Ureter (tissue), 1 donor: ENCODE measurements at regions not wholly inside any gene's neighbourhood (a gene's known extent, or its start where the extent isn't known, plus 50 kb on each side); places are given as distances from the start of the nearest gene placed in this dataset.

ENCODE experiments used
- DNase-seq: peaks from one replicate; pipeline ENCODE4 v3.0.0-alpha.2; 2020; ENCODE audit warnings: low spot score
- donor health status: DM: yes; HTN: yes; CAD: no.

DNA sequence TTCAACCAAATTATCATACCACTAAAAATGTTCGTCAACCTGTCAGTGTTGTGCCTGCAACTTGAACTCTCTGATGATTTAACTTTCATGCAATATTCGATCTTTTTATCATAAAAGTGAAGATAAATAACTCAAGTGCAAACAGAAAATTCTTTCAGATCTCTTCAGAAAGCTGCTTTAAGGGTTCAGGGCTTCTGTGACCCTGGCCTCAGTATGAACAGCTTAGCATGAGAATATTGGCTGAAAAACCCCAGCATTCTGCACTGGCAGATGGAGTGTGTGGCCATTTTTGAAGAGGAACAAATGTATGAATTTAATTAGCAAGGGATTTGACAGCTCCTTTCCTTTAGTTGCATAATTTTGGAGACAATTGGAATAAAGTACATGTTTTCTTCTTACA lies 851.4 kb upstream of the SOX11 start:
- DNase-seq, result no peak

GRCh38 chr2:4844881-4845280 lies 847.3 kb upstream of the SOX11 start:
- DNase-seq, result no peak

DNA sequence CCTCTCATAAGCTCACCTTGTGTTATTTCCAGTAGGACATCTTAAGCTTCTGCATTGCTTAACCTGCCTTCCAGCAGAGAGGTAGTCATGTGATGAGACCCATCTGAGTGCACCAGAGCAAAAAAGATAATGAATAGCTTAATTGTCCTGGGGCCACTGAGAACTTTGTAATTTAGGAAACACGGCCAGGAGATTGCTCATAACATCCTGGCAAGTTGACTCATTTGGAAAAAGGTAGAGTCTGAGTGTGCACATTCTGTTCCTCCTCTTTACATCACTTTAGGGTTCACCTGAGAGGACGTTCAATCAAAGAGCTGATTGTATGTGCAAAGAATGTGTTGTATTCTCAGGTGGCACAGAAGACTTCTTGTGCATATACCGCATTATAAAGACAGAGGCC lies 830.2 kb upstream of the SOX11 start:
- no peak for DNase-seq

- DNase-seq, result no peak
Measured at GRCh38 chr2:4866198-4866597, 826.0 kb upstream of the SOX11 start.

GRCh38 chr2:4868466-4868865 lies 823.7 kb upstream of the SOX11 start:
- DNase-seq, result no peak

DNA sequence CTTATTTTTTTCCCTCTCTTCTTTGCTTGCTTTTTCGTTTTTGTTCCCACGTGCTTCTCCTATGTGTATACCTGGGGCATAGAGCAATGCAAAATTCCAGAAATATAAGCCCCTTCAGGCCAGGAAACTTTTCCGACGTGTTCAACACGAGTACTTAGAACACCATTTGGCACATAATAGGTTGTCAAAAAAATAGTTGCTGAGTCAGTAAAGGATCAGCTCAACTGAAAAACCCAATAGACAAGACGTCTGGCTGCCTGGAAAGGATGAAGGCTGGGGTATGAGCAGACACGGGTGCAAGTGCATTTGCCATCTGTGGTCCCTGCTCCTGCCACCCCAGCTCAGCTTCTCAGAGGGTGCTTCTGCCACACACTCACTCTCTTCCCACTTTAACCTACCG lies 823.0 kb upstream of the SOX11 start:
- no peak for DNase-seq

DNA sequence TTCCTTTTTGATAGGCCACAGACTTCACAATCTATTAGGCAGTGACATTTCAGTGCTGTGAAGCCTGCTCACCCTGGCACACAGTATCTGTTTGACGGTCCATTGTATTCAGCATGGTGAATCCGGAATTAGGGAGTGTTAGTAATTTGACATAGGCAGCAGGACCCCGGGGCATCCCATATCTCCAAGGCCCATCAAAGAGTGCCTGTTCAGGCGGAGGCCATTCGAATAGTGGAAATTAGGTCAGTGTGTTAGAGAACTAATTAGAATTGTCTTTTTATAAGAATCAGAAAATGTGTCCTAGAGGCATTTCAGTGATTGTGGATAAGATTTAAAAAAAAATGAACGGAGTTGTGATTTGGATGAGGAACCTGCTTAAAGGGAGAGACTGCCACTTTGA lies 818.8 kb upstream of the SOX11 start:
- no peak for DNase-seq

GRCh38 chr2:4873876-4874593 lies 818.1 kb upstream of the SOX11 start:
- no peak for DNase-seq

- no peak for DNase-seq
Measured at GRCh38 chr2:4882421-4882820, 809.8 kb upstream of the SOX11 start.

DNA sequence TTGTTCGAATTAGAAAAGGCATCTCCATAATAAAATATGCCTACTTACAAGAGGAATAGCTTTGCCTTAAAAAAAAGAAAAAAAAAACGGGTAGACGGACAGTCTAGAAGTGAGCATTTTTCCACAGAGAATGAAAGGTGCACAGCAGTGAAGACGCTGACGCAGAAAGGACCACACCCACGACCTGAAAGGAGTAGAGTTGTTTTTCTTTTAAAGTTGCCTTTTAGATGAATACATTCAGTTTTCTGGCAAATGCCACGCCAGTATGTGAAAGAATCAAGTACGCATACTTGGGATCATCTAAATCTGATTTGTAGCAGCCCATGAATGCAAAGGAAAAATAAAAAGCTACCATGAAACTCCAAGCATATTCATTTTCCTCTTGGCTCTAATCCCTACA lies 809.2 kb upstream of the SOX11 start:
- DNase-seq, result no peak

DNA sequence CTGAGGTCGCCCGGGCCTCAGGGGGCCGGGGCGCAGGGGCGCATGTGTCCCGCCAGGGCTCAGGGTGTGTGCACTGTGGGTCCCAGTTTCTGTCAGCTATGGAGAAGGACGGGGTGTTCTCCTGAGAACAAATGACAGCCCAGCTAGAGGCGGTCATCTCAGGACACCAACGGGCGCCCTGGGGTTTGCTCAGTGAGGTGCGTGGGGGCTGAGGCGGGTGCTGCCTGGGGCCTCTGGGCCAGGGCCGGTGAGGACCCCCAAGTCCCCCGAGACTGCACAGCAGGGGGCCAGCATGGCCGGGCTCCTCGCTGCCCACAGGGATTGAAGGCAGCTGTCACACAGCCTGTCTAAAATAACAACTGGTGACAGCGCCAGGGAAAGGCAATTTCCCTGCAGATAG lies 808.8 kb upstream of the SOX11 start:
- no peak for DNase-seq

DNA sequence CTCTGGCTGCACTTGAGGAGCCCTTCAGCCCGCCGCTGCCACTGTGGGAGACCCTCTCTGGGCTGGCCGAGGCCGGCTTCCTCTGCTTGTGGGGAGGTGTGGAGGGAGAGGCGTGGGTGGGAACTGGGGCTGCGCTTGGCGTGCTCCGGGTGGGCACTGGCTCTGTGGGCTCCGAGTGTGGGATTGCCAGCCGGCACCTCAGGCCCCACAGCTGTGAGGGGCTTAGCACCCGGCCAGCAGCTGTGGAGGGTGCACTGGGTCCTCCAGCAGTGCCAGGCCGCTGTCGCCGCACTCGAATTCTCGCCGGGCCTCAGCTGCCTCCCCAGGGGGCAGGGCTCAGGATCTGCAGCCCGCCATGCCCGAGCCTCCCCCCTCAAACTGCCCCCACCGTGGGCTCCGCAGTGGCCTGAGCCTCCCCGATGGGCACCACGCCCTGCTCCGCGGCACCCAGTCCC lies 808.0 kb upstream of the SOX11 start:
- DNase-seq, result no peak

DNA sequence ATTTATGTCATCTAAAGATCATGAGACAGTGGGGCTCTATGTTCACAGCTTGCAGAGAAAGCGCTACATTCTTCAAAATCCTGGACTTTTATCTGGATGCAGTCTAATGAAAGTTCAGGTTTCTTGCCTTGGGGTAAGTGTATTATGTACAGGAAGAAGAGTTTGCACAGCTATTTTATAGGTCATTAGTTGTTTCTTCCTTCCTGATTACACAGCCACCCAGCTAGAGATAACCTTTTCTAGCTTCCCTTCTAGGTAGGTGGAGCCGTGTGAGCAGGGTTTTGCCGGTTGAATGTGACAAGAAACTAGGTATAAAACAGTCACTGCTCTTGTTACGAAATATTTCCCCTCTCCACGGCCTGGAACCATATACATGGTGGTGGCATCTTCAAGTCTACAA lies 800.8 kb upstream of the SOX11 start:
- no peak for DNase-seq

GRCh38 chr2:4895371-4895770 lies 796.8 kb upstream of the SOX11 start:
- DNase-seq, result no peak

GRCh38 chr2:4898706-4899105 lies 793.5 kb upstream of the SOX11 start:
- no peak for DNase-seq

DNA sequence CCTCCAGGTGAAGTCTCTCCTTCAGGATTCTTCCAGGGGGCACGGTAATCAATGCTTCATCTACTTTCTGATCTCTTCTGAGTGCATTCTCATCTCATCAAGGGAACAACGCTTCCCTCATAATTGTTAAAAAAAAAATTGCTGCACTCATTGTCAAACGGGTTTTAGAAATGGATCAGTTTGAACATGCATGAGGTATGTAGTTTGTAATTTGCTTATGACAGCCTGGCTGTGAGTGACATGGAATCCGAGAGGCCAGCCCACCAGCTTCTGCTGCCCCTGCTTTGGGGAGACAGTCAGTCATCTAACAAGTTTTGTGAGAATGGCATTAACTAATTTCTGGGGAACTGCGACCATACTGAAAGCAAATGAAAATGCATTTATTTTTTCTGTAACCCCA lies 791.9 kb upstream of the SOX11 start:
- DNase-seq, result no peak

- DNase-seq, result no peak
Measured at GRCh38 chr2:4900861-4901770, 791.1 kb upstream of the SOX11 start.

DNA sequence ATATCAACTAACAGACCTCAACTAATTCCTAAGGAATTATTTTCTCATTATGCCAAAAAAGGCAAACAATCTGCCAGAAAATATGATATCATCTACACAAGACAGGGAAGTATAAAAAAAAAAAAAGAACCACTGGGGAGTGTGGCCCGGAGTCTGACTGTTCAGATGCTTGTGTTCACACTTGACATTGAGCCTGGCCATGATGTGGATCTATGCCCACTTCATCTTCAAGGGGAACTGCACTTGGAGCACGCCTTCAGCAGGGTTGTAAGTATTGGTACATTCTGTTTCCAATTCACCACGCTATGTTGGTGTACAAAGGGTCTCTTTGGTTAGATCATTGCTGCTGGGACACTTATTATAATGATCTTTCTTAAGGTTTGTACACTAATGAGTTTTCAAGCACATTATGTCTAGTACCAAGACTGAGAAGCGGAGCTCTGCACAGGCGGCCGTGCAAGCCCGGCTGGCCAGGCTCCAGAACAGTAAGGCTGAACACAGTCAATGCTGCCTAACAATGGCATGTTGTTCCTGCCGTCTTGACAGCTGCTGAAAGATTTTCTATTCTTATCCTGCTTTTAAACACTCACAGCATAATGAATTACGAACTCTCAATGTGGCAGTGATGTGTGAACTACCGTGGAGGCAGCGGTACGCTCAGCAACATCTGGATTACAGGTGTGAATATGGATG lies 788.4 kb upstream of the SOX11 start:
- no peak for DNase-seq

GRCh38 chr2:4908461-4908860 lies 783.7 kb upstream of the SOX11 start:
- DNase-seq, result no peak

GRCh38 chr2:4909346-4910009 lies 782.7 kb upstream of the SOX11 start:
- no peak for DNase-seq

- DNase-seq, result no peak
Measured at GRCh38 chr2:4914036-4914435, 778.1 kb upstream of the SOX11 start.

DNA sequence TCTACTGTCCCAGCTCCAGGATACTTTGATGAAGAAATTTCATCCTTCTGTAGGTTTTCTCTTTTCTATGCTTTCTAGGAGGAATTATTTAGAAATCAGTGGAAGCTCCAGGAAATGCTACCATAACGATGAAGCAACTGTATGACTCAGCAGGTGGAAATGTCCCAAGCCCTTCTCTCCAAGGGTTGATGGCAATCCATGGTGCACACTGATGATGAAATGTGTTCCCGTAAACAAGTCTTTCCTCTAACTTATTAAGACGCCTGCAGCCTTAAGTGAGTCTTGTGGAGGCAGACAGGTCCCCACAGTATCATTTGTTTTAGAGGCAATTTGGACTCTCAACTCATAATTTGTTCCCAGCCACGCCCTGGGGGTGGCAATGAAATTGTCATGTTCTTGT lies 777.6 kb upstream of the SOX11 start:
- DNase-seq, result no peak
